ENCODE measurements at regions not wholly inside any gene's neighbourhood (a gene's known extent, or its start where the extent isn't known, plus 50 kb on each side); places are given as distances from the start of the nearest gene placed in this dataset.

GRCh38 chrX:88526385-88526784, 220.6 kb upstream of the CPXCR1 start:
- DNase-seq, result no peak

GRCh38 chrX:88558421-88558820, 188.6 kb upstream of the CPXCR1 start:
- no peak for DNase-seq

- no peak for DNase-seq
These were observed 186.2 kb upstream of the CPXCR1 start for GRCh38 chrX:88560673-88561330.

GRCh38 chrX:88584283-88584682, 162.7 kb upstream of the CPXCR1 start:
- DNase-seq, result no peak

- DNase-seq, result no peak
These were observed 160.7 kb upstream of the CPXCR1 start for GRCh38 chrX:88586317-88586716.

- DNase-seq, result no peak
These were observed 143.8 kb upstream of the CPXCR1 start for GRCh38 chrX:88603237-88603636.

- DNase-seq, result peak; percentile 9
These were observed 142.4 kb upstream of the CPXCR1 start for GRCh38 chrX:88604433-88605221.

- no peak for DNase-seq
These were observed 141.8 kb upstream of the CPXCR1 start for GRCh38 chrX:88605222-88605583.

- no peak for DNase-seq
These were observed 134.1 kb upstream of the CPXCR1 start for GRCh38 chrX:88612870-88613329.

- DNase-seq, result no peak
These were observed 133.7 kb upstream of the CPXCR1 start for GRCh38 chrX:88613338-88613737.

GRCh38 chrX:88621278-88621677, 125.7 kb upstream of the CPXCR1 start:
- DNase-seq, result no peak

GRCh38 chrX:88655460-88655859, 91.6 kb upstream of the CPXCR1 start:
- DNase-seq, result no peak

- DNase-seq, result no peak
These were observed 86.2 kb upstream of the CPXCR1 start for GRCh38 chrX:88660836-88661235.

GRCh38 chrX:88672261-88672660, 74.8 kb upstream of the CPXCR1 start:
- no peak for DNase-seq

Measured in fibroblast of skin of back (primary cell).